HG03039 (cell line): ENCODE measurements at regions not wholly inside any gene's neighbourhood (a gene's known extent, or its start where the extent isn't known, plus 50 kb on each side); places are given as distances from the start of the nearest gene placed in this dataset.

Experiments
- ATAC-seq: cut with Tn5 transposase; IDR thresholded peaks from one replicate; pipeline ENCODE4 v1.9.1; 2021; ENCODE audit warnings: mild to moderate bottlenecking, moderate library complexity; ENCODE audit not compliant: unreplicated experiment

- ATAC-seq = no peak
Measured at GRCh38 chr12:42812871-42813270, 223.3 kb upstream of the PRICKLE1 start.

- ATAC-seq = no peak
Measured at GRCh38 chr12:42812086-42812485, 222.5 kb upstream of the PRICKLE1 start.

- no peak for ATAC-seq
Measured at GRCh38 chr12:42810006-42810405, 220.5 kb upstream of the PRICKLE1 start.

- ATAC-seq = no peak
Measured at GRCh38 chr12:42809226-42809625, 219.7 kb upstream of the PRICKLE1 start.

GRCh38 chr12:42807766-42808165 is 218.2 kb upstream of the PRICKLE1 start:
- ATAC-seq = no peak

GRCh38 chr12:42807251-42807650 is 217.7 kb upstream of the PRICKLE1 start:
- no peak for ATAC-seq

GRCh38 chr12:42804928-42805327 is 215.4 kb upstream of the PRICKLE1 start:
- ATAC-seq = no peak

- no peak for ATAC-seq
Measured at GRCh38 chr12:42802785-42803189, 213.2 kb upstream of the PRICKLE1 start.

- ATAC-seq = no peak
Measured at GRCh38 chr12:42801271-42801670, 211.7 kb upstream of the PRICKLE1 start.

GRCh38 chr12:42799966-42800365 is 210.4 kb upstream of the PRICKLE1 start:
- ATAC-seq = no peak

- ATAC-seq = no peak
Measured at GRCh38 chr12:42798811-42799438, 209.4 kb upstream of the PRICKLE1 start.

GRCh38 chr12:42794806-42795205 is 205.3 kb upstream of the PRICKLE1 start:
- no peak for ATAC-seq

- ATAC-seq = no peak
Measured at GRCh38 chr12:42793166-42793565, 203.6 kb upstream of the PRICKLE1 start.

- no peak for ATAC-seq
Measured at GRCh38 chr12:42792265-42792664, 202.7 kb upstream of the PRICKLE1 start.

- no peak for ATAC-seq
Measured at GRCh38 chr12:42791399-42791798, 201.9 kb upstream of the PRICKLE1 start.

GRCh38 chr12:42790761-42791151 is 201.2 kb upstream of the PRICKLE1 start:
- no peak for ATAC-seq

GRCh38 chr12:42789808-42790760 is 200.5 kb upstream of the PRICKLE1 start:
- ATAC-seq = no peak

GRCh38 chr12:42786400-42787148 is 197.0 kb upstream of the PRICKLE1 start:
- no peak for ATAC-seq

GRCh38 chr12:42785944-42786343 is 196.4 kb upstream of the PRICKLE1 start:
- ATAC-seq = no peak

GRCh38 chr12:42780671-42781070 is 191.1 kb upstream of the PRICKLE1 start:
- no peak for ATAC-seq

- no peak for ATAC-seq
Measured at GRCh38 chr12:42779186-42779859, 189.8 kb upstream of the PRICKLE1 start.
